KOPT-K1 (cell line): ENCODE measurements at regions not wholly inside any gene's neighbourhood (a gene's known extent, or its start where the extent isn't known, plus 50 kb on each side); places are given as distances from the start of the nearest gene placed in this dataset.

Source experiments
- H3K27ac ChIP-seq: fragments of 200-600 bp; sonication (generic); 2 replicates; pipeline ENCODE4 v1.5.1; 2016; ENCODE audit warnings: antibody characterized with exemption, mild to moderate bottlenecking, low read depth, low read length; ENCODE audit not compliant: poor library complexity, severe bottlenecking
- H3K36me3 ChIP-seq: fragments of 200-600 bp; sonication (generic); 2 replicates; pipeline ENCODE4 v1.5.1; 2017; ENCODE audit warnings: antibody characterized with exemption, mild to moderate bottlenecking, low read length, moderate library complexity; ENCODE audit not compliant: insufficient read depth
- H3K9me3 ChIP-seq: fragments of 200-600 bp; sonication (generic); 2 replicates; pipeline ENCODE4 v1.5.1; 2017; ENCODE audit warnings: antibody characterized with exemption, low read length, mild to moderate bottlenecking; ENCODE audit not compliant: insufficient read depth, poor library complexity, severe bottlenecking

GRCh38 chr9:106065136-106065535, 370.8 kb downstream of the TMEM38B start:
- Histone ChIP-seq H3K27ac (no peak overlapping the region), H3K36me3 (no peaks in the 10 kb centered on the region), H3K9me3 (no peaks in the 10 kb centered on the region)

DNA sequence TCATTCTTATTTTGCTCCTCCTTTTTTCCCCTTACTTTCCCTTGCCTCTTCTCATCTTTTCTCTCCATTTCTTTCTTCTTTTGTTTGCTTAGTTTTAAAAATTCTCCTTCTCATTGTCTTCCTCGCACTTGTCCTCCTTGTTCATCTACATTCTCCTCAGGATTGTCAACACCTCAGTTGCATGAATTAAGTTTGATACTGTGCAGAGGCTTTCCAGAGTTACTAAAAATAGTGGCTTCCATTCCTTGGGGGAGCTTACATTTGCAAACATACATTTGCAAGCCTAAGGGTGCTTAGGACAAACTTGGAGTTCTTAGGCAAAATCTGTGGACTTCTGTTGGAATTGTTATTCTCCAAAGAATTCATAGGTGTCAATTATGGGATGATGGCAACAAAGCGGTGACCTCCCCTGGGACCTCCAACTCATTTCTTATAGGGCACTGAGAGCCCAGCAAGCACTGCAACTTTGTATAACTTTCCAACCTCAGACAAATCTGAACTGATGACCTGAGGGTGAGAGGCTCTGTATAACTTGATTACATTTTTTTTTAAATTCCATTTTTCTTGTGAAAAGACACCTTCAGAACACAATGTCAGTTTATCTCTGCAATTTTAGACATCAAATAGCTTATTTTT, 371.4 kb downstream of the TMEM38B start:
- Histone ChIP-seq H3K9me3 (no peaks in the 10 kb centered on the region), H3K36me3 (no peaks in the 10 kb centered on the region), H3K27ac (no peak overlapping the region)

DNA sequence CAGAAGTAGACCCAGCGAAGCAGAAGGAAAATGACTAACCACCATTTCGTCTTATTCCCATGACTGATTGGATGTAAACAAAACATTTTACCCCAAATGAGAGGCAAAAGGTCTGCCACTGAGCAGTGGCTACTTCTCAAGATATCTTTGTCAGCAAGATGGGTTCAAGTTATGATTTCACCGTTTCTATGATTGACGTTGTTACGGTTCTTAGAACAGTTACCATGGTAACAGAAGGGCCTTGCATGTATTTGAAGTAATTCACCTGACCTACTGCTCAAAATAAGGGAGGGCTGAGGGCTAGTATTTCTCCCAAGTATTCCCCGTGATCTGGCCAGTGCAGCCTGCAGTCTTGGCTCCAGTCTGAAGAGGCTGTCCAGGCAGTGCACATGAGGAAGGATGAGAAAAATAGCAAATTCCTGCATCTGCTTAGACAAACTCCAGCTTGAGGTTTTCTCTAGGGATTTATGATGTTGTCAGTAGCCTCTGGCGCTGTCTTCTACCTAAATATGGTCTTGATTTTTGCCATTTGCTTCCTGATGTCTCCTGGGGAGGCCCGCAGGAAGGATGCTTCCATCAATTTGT, 372.7 kb downstream of the TMEM38B start:
- no peaks in the 10 kb centered on the region for H3K9me3 ChIP-seq
- no peaks in the 10 kb centered on the region for H3K36me3 ChIP-seq
- H3K27ac ChIP-seq: no peak overlapping the region

GRCh38 chr9:106069241-106069640, 374.9 kb downstream of the TMEM38B start:
- H3K27ac ChIP-seq: no peak overlapping the region
- no peaks in the 10 kb centered on the region for H3K36me3 ChIP-seq
- H3K9me3 ChIP-seq: no peaks in the 10 kb centered on the region

DNA sequence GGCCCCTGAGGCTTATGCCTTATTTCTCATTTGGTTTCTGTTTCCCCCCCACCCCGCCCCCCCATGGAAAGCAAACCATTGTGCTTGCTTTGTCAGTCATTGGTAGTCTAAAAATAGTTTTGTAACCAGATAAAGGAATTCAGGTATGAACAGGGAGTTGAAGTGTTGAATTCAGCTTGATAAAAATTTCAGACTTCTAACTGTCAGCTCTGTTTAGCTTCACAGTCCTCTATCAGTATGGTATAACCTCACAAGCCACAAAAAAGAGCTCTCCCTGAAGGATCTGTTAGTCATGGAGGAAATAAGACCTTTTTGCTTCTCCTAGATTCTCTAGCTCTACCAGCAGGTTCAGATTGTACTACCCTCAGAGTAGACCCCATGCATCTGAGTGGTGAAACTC, 378.1 kb downstream of the TMEM38B start:
- Histone ChIP-seq H3K27ac (no peak overlapping the region), H3K36me3 (no peaks in the 10 kb centered on the region), H3K9me3 (no peaks in the 10 kb centered on the region)

DNA sequence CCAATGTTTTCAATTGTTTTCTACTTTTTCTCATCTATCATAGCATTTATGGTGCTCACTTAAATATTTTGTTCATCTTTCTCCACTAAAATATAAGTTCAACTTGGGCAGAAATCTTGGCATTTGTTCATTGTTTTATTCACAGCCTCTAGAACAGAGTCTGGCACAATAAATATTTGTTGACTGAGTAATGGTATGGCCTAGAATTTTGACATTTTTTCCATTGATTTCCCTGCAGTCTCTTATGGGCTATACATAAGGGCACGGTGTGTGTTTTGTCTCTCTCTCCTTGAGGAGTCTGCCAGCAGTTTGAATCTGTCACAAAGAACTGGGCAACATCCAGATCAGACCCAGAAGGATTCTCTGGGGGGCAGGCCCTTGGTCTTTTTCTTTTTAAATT, 379.7 kb downstream of the TMEM38B start:
- H3K9me3 ChIP-seq: no peaks in the 10 kb centered on the region
- no peak overlapping the region for H3K27ac ChIP-seq
- no peaks in the 10 kb centered on the region for H3K36me3 ChIP-seq

GRCh38 chr9:106075236-106075959, 381.1 kb downstream of the TMEM38B start:
- Histone ChIP-seq H3K27ac (no peak overlapping the region), H3K36me3 (no peaks in the 10 kb centered on the region), H3K9me3 (no peaks in the 10 kb centered on the region)

- H3K9me3 ChIP-seq: no peaks in the 10 kb centered on the region
- H3K27ac ChIP-seq: no peak overlapping the region
- no peaks in the 10 kb centered on the region for H3K36me3 ChIP-seq
Observed at GRCh38 chr9:106075960-106076327, 381.6 kb downstream of the TMEM38B start.

DNA sequence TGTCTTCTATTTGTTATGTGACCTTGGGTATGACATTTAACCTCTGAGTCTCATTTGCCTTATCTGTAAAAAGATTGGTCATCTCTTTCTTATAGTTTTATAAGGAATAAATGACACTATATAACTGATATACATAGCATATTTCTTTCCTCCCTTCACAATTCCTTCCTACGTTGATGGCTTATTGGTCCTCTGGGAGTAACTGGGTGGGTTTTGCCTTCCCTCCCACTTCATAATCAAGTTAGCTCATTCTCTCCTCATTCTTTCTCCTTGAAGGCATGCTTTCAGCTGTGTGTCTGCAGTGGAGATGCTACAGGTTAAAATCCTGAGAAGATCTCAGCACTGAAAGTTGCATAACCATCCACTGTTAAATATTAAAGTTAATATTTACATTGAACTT, 382.4 kb downstream of the TMEM38B start:
- Histone ChIP-seq H3K36me3 (no peaks in the 10 kb centered on the region), H3K9me3 (no peaks in the 10 kb centered on the region), H3K27ac (no peak overlapping the region)

DNA sequence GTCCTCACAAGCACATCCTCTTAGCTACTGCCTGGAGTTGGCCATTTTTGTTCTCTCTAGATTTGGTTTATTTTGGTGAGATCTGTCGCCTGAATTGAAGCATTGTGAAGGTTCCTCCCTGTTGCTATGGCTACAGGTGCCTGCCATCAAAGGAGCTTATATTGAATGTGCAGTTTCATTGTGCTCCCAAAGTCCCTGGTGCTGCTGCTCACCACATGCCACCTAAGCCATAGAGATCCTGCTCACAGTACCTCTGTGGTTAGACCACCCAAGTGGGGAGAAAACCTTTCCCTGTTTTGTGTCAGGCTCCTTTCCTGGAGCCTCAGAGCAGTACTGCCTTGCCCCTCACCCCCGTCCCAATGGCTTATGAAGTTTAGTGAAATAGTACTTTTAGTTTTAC, 383.4 kb downstream of the TMEM38B start:
- H3K27ac ChIP-seq: no peak overlapping the region
- H3K36me3 ChIP-seq: no peaks in the 10 kb centered on the region
- no peaks in the 10 kb centered on the region for H3K9me3 ChIP-seq

DNA sequence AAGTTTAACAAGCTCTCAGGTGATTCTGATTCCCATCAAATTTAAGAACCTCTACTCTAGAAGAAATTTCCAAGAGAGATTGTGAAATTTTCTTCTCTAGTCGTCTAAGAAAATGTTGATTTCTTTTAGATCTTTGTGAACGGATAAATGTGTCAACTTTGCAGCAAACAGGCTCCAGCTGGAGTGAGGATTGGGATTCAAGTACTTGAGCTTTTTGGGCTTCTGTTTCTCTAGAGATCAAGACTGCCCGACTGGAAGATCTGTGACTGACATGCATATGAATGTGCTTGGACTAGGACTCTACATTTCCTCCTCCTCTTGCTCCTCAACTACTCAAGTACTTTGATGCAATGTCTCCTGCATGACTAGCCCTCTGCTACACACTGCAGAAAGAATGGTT, 388.3 kb downstream of the TMEM38B start:
- no peaks in the 10 kb centered on the region for H3K36me3 ChIP-seq
- H3K9me3 ChIP-seq: no peaks in the 10 kb centered on the region
- H3K27ac ChIP-seq: no peak overlapping the region

- no peak overlapping the region for H3K27ac ChIP-seq
- no peaks in the 10 kb centered on the region for H3K9me3 ChIP-seq
- H3K36me3 ChIP-seq: no peaks in the 10 kb centered on the region
Observed at GRCh38 chr9:106084702-106085101, 390.4 kb downstream of the TMEM38B start.

DNA sequence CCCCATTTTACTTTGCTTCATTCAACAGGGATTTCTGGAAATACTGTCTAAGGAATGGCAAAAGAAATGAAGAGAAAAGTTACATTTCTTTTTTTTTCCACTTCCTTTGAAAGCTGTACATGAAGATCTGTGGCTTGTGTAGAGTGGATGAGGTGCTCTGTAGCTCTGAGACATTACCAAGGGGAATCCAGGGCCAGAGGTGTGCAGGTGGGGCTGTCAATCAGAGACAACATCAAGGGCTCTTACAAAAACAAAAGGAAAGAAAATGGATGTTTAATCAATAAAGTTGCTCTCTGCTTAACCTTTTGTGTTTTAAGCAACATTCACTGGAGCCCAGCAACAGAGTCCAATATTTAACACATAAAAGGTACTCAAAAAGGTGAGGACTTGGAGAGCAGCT, 391.1 kb downstream of the TMEM38B start:
- no peak overlapping the region for H3K27ac ChIP-seq
- H3K9me3 ChIP-seq: no peaks in the 10 kb centered on the region
- H3K36me3 ChIP-seq: no peaks in the 10 kb centered on the region

GRCh38 chr9:106092083-106092482, 397.7 kb downstream of the TMEM38B start:
- no peaks in the 10 kb centered on the region for H3K36me3 ChIP-seq
- no peaks in the 10 kb centered on the region for H3K9me3 ChIP-seq
- no peak overlapping the region for H3K27ac ChIP-seq

DNA sequence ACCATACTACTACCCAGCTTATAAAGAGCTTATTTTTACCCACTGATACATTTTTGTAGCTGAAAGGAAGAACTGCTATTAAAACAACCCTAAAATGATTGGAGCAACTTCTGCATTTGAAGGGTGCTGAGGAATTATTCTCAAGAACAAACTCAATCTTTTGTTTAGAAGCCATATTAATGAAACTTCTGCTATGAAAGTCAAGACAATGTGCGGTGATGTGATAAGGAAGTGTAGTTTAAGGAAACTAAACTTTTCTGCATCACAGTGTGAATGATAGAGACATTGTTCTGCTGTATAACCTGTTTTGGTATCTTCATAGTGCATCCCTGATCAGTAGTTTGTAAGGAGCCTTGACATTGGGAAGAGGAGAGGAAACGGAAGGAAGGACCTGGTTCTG, 408.5 kb downstream of the TMEM38B start:
- no peak overlapping the region for H3K27ac ChIP-seq
- H3K9me3 ChIP-seq: no peaks in the 10 kb centered on the region
- no peaks in the 10 kb centered on the region for H3K36me3 ChIP-seq

DNA sequence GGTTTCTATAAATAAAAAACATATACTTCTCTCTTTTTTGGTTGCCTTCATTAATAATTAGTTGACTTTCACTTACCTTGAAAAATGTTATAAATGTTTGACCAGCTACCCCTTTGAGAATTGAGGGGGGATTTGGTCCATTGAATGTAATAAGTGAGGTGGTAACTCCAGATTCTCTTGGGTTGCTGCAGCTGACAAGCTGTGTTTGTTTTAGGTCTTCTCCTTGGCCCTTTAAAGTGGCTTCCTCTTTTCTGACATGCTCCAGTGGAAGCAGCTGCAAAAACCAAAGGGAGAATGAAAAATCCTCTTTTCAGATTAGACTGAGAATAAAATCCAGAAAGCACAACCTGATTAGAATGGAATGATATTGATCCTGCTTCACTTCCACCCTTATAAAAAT, 410.5 kb downstream of the TMEM38B start:
- Histone ChIP-seq H3K9me3 (no peaks in the 10 kb centered on the region), H3K27ac (no peak overlapping the region), H3K36me3 (no peaks in the 10 kb centered on the region)
